ENCODE measurements at regions not wholly inside any gene's neighbourhood (a gene's known extent, or its start where the extent isn't known, plus 50 kb on each side); places are given as distances from the start of the nearest gene placed in this dataset.

DNA sequence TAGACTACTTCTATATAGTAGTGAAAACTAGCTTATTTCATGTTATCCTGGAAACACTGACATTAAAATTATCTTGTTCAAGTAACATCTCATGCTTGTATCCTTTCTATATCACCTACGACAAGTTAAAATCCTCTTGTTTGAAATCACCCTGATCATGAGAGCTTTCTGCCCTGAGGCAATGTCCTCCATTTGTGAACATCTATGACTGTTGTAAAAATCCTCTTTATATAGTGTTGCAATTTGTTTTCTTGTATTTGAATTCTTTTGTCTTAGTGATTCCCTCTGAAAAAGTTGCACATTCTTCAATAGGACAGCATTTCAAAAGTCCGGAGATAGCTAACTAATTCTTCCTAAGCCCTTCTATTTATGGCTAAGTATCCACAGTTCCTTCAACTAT is 480.3 kb downstream of the NSUN3 start:
- H3K9me3 ChIP-seq (ENCODE audit: insufficient read depth, low read length), result no peaks in the 10 kb centered on the region
- no peaks in the 10 kb centered on the region for H3F3A ChIP-seq (ENCODE audit: insufficient read depth)
- H3K4me3 ChIP-seq (ENCODE audit: insufficient read depth, low read length, poor library complexity, severe bottlenecking), result no peak overlapping the region
- no peaks in the 10 kb centered on the region for H3K79me2 ChIP-seq (ENCODE audit: insufficient read depth, low read length)
- H3K27me3 ChIP-seq (ENCODE audit: low read length), result no peaks in the 10 kb centered on the region
- H3K4me2 ChIP-seq (ENCODE audit: low read depth, low read length, poor library complexity, severe bottlenecking), result no peak overlapping the region
- no peaks in the 10 kb centered on the region for H4K20me1 ChIP-seq (ENCODE audit: low read depth, low read length)
- TF ChIP-seq EZH2phosphoT487 (conservative IDR thresholded peaks at IDR 0.05; ENCODE audit: low read length), result no peak
- TF ChIP-seq, protein P1, sequence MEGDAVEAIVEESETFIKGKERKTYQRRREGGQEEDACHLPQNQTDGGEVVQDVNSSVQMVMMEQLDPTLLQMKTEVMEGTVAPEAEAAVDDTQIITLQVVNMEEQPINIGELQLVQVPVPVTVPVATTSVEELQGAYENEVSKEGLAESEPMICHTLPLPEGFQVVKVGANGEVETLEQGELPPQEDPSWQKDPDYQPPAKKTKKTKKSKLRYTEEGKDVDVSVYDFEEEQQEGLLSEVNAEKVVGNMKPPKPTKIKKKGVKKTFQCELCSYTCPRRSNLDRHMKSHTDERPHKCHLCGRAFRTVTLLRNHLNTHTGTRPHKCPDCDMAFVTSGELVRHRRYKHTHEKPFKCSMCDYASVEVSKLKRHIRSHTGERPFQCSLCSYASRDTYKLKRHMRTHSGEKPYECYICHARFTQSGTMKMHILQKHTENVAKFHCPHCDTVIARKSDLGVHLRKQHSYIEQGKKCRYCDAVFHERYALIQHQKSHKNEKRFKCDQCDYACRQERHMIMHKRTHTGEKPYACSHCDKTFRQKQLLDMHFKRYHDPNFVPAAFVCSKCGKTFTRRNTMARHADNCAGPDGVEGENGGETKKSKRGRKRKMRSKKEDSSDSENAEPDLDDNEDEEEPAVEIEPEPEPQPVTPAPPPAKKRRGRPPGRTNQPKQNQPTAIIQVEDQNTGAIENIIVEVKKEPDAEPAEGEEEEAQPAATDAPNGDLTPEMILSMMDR (IDR thresholded peaks at IDR 0.05; ENCODE audit: insufficient read depth, low read length, poor library complexity, severe bottlenecking), result no peak
- no peak overlapping the region for H3K9ac ChIP-seq (ENCODE audit: low read length)
- no peak overlapping the region for H2AFZ ChIP-seq (ENCODE audit: low read depth, low read length, severe bottlenecking)
- no peaks in the 10 kb centered on the region for H3K36me3 ChIP-seq (ENCODE audit: low read length)
- H3K27ac ChIP-seq (ENCODE audit: low read depth, low read length), result no peak overlapping the region
- no peaks in the 10 kb centered on the region for H3K9me2 ChIP-seq (replicated peaks; ENCODE audit: insufficient read depth, low read length)

DNA sequence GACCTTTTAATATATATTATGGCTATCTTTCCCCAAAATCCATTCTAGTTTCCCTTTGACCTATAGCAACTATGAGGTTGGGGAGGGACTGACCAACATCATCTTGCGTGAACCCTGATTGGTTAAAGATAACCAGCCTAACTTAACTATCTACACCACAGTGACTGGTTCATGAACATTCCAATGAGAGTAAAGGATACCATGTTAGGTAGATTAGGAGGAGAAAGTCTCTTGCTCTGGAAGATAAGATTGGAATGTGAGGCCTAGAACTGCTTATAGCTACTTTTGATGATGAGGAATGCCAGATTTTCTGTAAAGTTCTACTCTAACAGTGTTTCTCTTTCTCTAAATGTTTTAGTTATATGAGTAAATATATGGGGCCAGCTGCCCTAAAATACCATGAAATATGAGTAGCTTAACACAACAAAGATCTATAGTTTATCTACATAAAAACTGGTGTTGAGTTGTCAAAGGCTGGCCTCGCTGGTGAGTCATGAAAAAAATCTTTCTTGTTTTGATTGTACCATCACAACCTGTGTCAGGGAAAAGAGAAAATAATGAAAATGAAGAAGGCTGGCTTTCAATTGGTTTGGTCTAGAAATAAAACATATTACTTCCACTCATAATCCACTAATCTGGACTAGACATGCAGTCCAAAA is 481.4 kb downstream of the NSUN3 start:
- no peaks in the 10 kb centered on the region for H3F3A ChIP-seq (ENCODE audit: insufficient read depth)

DNA sequence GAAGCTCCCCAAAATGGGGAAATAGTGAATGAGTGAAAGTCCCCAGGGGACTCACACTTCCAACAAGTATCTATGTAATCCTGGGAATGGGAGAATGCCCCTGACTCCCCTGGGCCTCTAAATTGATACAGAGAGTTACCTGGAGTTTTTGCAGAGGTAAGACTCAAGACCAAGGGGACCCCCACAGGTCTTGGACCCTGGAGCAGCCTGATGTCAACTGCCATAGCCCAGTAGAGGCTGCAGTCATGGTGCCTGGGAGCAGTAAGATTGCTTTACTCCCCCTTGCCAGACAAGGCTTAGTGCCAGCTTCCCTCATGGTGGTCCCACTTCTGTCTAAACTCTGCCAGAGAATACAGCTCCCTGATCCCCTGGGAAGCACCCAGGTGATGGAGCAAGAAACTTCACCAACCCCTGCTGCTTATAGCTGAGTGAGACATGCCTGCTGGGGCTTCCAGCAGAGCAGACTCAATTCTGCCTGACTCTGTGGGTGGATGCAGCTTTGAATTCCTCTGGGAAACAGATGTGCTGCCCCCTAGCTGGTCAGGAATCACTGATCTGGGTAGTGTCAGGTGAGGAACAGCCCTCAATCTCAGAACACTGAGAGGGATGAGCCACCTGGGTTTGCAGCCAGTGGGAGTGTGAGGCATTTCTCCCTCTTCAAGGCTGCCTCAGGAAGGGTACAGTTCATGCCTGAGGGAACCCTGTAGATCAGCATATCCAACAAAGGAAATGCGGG is 485.9 kb downstream of the NSUN3 start:
- no peaks in the 10 kb centered on the region for H3K79me2 ChIP-seq (ENCODE audit: insufficient read depth, low read length)
- no peak overlapping the region for H3K4me3 ChIP-seq (ENCODE audit: insufficient read depth, low read length, poor library complexity, severe bottlenecking)
- H3K27ac ChIP-seq (ENCODE audit: low read depth, low read length), result no peak overlapping the region
- H3K27me3 ChIP-seq (ENCODE audit: low read length), result no peaks in the 10 kb centered on the region
- no peak overlapping the region for H2AFZ ChIP-seq (ENCODE audit: low read depth, low read length, severe bottlenecking)
- no peaks in the 10 kb centered on the region for H3K36me3 ChIP-seq (ENCODE audit: low read length)
- no peaks in the 10 kb centered on the region for H4K20me1 ChIP-seq (ENCODE audit: low read depth, low read length)
- H3K4me2 ChIP-seq (ENCODE audit: low read depth, low read length, poor library complexity, severe bottlenecking), result no peak overlapping the region
- no peaks in the 10 kb centered on the region for H3F3A ChIP-seq (ENCODE audit: insufficient read depth)
- H3K9me2 ChIP-seq (replicated peaks; ENCODE audit: insufficient read depth, low read length), result no peaks in the 10 kb centered on the region
- TF ChIP-seq, protein P1 (IDR thresholded peaks at IDR 0.05; ENCODE audit: insufficient read depth, low read length, poor library complexity, severe bottlenecking), result no peak
- no peak for TF ChIP-seq EZH2phosphoT487 (conservative IDR thresholded peaks at IDR 0.05; ENCODE audit: low read length)
- H3K9ac ChIP-seq (ENCODE audit: low read length), result no peak overlapping the region
- no peaks in the 10 kb centered on the region for H3K9me3 ChIP-seq (ENCODE audit: insufficient read depth, low read length)

More for the DNA sequence above, 481.4 kb downstream of the NSUN3 start:
- Histone ChIP-seq H3K36me3 (ENCODE audit: low read length) (no peaks in the 10 kb centered on the region), H3K9me2 (replicated peaks; ENCODE audit: insufficient read depth, low read length) (no peaks in the 10 kb centered on the region), H3K4me3 (ENCODE audit: insufficient read depth, low read length, poor library complexity, severe bottlenecking) (no peak overlapping the region), H2AFZ (ENCODE audit: low read depth, low read length, severe bottlenecking) (no peak overlapping the region), H3K79me2 (ENCODE audit: insufficient read depth, low read length) (no peaks in the 10 kb centered on the region), H3K9ac (ENCODE audit: low read length) (no peak overlapping the region), H4K20me1 (ENCODE audit: low read depth, low read length) (no peaks in the 10 kb centered on the region), H3K4me2 (ENCODE audit: low read depth, low read length, poor library complexity, severe bottlenecking) (no peak overlapping the region), H3K27me3 (ENCODE audit: low read length) (no peaks in the 10 kb centered on the region), H3K9me3 (ENCODE audit: insufficient read depth, low read length) (no peaks in the 10 kb centered on the region), H3K27ac (ENCODE audit: low read depth, low read length) (no peak overlapping the region)
- no peak for TF ChIP-seq EZH2phosphoT487 (conservative IDR thresholded peaks at IDR 0.05; ENCODE audit: low read length)
- TF ChIP-seq, protein P1 (IDR thresholded peaks at IDR 0.05; ENCODE audit: insufficient read depth, low read length, poor library complexity, severe bottlenecking), result no peak
